ENCODE measurements at regions not wholly inside any gene's neighbourhood (a gene's known extent, or its start where the extent isn't known, plus 50 kb on each side); places are given as distances from the start of the nearest gene placed in this dataset.
"Not testable (repeated sequence)": the region's sequence is repeated elsewhere in the genome, so short reads cannot be mapped to it uniquely, and the experiment has no call there.

DNA sequence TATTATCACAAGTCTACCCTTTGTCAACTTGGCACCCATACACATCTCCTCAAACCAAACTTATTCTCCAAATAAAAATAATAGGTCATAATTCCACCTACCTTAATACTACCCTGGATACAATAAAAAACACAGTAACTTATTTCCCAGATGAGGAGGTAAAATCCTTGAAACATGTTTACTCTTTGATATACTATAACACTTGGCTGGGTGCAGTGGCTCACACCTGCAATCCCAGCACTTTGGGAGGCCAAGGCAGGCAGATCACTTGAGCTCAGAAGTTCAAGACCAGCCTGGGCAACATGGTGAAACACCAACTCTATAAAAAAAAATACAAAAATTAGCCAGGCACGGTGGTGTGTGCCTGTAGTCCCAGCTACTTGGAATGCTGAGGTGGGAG lies 54.4 kb upstream of the PRSS3 start:
- DNase-seq, result not testable (repeated sequence)

DNA sequence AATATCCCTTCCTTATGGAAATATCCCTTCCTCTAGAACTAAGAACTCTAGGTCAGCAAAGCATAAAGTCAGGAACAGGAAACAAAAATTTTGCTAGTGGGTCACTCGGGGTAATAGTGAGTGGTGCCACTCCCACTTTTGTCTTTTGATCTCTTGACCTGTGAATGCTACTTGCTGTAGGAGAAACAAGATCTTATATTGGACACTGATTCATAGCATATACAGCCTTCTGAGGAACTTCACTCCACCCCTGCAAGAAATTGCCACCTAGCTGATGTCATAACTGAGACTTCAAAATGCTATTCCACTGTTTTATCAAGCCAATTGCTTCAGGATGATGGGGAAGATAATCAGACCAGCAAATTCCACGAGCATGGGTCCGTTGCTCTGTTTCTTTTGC lies 53.3 kb upstream of the PRSS3 start:
- no peak for DNase-seq

DNA sequence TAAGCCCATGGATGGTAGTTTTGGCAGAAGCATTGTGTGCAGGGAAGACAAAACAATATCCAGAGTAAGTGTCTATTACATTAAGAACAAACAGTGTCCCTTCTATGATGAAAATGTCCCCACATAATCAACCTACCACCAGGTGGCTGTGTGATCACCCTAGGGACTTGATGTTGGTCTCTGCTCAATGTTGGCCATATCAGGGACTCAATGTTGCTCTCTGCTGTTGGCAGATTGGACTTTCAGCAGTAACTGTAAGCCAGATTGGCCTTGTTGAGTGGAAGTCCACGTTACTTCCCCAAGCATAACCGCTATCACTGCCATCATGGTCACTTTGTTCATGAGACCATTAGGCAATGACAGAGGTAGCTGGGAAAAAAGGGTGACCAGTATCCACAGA lies 52.8 kb upstream of the PRSS3 start:
- no peak for DNase-seq

All from stimulated activated CD4-positive, alpha-beta T cell treated with anti-CD3 and anti-CD28 coated beads, Interleukin-1b, Interleukin-23, amount 100 ng/mL, for 48 hours (primary cell).